ENCODE measurements at regions not wholly inside any gene's neighbourhood (a gene's known extent, or its start where the extent isn't known, plus 50 kb on each side); places are given as distances from the start of the nearest gene placed in this dataset.

DNA sequence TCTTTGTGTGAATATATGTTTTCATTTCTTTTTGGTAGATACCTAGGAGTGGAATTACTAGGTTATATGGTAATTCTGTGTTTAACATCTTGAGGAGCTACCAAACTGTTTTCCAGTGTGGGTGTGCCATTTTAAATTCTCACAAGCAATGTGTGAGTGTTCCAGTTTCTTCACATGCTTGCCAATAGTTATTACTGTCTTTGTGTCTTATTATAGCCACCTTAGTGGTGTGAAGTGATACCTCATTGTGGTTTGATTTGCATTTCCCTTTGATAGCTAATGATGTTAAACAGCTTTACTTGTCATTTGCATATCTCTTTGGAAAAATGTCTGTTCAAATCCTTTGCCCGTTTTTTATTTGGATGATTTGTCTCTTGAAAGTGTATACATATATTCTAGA is 513.0 kb downstream of the TMEM38B start:
- no peaks in the 10 kb centered on the region for H3K9me3 ChIP-seq
- WGBS, 2 donors: 24 to 28% methylated on average over 1 of the region's 1 CpG
- intact Hi-C loops (cut with DNase I): no loop called here

DNA sequence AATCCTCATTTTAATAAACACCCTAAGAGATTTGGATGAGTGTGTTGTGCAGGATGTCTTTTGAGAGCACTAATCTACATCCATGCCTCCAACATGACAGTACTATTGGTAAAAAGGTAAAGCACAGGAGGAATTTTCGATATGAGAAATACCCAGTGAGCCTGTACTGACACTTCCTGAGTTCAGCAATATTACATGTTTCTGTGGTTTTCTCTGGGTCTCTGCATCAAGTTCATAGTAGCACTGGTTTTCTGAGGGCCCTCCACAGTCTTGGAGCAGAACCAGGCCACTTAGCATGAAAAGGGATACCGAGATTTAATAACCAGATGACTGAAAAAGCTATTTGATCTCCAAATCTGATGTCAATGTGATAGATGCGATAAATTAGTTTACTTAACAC is 524.1 kb downstream of the TMEM38B start:
- H3K36me3 ChIP-seq (replicated peaks in 1 of 2; ENCODE audit: insufficient read depth in 1 of 2, low read depth in 2 of 2): no peaks in the 10 kb centered on the region
- no peaks in the 10 kb centered on the region for H3K9me3 ChIP-seq
- H3K27me3 ChIP-seq: no peaks in the 10 kb centered on the region
- intact Hi-C loops (cut with DNase I): no loop called here
- DNase-seq (no peak), ATAC-seq (no peak)
- H3K4me1 ChIP-seq: no peaks in the 10 kb centered on the region
- 48 to 60% methylated on average over 3 of the region's 3 CpGs for WGBS, 2 donors
- no peak overlapping the region for H3K27ac ChIP-seq
- TF ChIP-seq, protein P1, sequence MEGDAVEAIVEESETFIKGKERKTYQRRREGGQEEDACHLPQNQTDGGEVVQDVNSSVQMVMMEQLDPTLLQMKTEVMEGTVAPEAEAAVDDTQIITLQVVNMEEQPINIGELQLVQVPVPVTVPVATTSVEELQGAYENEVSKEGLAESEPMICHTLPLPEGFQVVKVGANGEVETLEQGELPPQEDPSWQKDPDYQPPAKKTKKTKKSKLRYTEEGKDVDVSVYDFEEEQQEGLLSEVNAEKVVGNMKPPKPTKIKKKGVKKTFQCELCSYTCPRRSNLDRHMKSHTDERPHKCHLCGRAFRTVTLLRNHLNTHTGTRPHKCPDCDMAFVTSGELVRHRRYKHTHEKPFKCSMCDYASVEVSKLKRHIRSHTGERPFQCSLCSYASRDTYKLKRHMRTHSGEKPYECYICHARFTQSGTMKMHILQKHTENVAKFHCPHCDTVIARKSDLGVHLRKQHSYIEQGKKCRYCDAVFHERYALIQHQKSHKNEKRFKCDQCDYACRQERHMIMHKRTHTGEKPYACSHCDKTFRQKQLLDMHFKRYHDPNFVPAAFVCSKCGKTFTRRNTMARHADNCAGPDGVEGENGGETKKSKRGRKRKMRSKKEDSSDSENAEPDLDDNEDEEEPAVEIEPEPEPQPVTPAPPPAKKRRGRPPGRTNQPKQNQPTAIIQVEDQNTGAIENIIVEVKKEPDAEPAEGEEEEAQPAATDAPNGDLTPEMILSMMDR (IDR thresholded peaks at IDR 0.05): no peak
- TF ChIP-seq POLR2A (IDR thresholded peaks at IDR 0.05): no peak
- H3K4me3 ChIP-seq: no peak overlapping the region

More for the DNA sequence above, 513.0 kb downstream of the TMEM38B start:
- Histone ChIP-seq H3K36me3 (replicated peaks in 1 of 2; ENCODE audit: insufficient read depth in 1 of 2, low read depth in 2 of 2) (no peaks in the 10 kb centered on the region), H3K4me1 (no peaks in the 10 kb centered on the region), H3K27me3 (no peaks in the 10 kb centered on the region), H3K27ac (no peak overlapping the region), H3K4me3 (no peak overlapping the region)
- no peak for TF ChIP-seq POLR2A (IDR thresholded peaks at IDR 0.05)
- TF ChIP-seq, protein P1 (IDR thresholded peaks at IDR 0.05): no peak
- ATAC-seq (no peak), DNase-seq (no peak)

DNA sequence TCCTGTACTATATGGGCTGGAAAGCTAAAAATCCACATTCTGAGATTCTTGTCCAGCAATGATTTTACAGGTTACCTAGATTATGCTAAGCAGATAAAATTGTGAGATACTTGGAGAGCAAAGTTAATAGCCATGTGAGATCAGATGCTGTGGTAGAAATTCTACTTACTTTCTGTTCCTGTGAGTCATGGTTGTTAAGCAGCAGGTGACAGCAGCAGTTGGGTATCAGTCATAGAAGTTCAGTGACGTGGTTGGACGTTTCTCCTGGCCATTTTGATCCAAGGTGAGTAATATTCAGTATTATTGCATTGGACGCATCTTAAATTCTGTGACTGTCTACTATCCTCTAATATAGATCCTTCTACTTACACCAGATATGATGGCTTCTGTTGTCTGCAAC is 524.5 kb downstream of the TMEM38B start:
- H3K36me3 ChIP-seq (replicated peaks in 1 of 2; ENCODE audit: insufficient read depth in 1 of 2, low read depth in 2 of 2): no peaks in the 10 kb centered on the region
- H3K27me3 ChIP-seq: no peaks in the 10 kb centered on the region
- no peak overlapping the region for H3K4me3 ChIP-seq
- no peaks in the 10 kb centered on the region for H3K4me1 ChIP-seq
- 51 to 59% methylated on average over 3 of the region's 3 CpGs for WGBS, 2 donors
- DNase-seq (no peak), ATAC-seq (no peak)
- TF ChIP-seq POLR2A (IDR thresholded peaks at IDR 0.05): no peak
- TF ChIP-seq, protein P1 (IDR thresholded peaks at IDR 0.05): no peak
- no peak overlapping the region for H3K27ac ChIP-seq
- intact Hi-C loops (cut with DNase I): no loop called here
- H3K9me3 ChIP-seq: no peaks in the 10 kb centered on the region

DNA sequence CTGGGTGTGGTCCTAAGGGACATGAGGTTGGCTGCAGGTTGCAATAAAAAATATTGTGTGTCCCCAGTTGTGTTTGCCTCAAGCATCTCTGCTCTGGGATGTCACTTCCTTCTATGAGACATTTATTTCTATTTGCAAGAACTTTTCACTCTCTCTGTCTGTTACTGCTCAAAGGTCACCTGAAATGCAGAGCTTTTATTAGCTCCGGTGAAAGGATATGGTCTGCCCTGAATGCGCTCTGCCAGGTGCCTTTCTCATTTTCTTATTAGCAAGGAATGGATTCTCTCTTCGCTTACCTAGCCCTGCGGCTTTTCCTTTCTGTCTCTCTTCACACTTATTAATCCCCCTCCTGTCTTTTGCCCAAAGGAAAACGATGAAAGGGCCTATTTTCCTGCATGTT is 526.1 kb downstream of the TMEM38B start:
- no peak overlapping the region for H3K27ac ChIP-seq
- H3K36me3 ChIP-seq (replicated peaks in 1 of 2; ENCODE audit: insufficient read depth in 1 of 2, low read depth in 2 of 2): no peaks in the 10 kb centered on the region
- WGBS, 2 donors: 71 to 73% methylated on average over 5 of the region's 5 CpGs
- H3K4me1 ChIP-seq: no peaks in the 10 kb centered on the region
- DNase-seq: no peak
- no peak overlapping the region for H3K4me3 ChIP-seq
- H3K27me3 ChIP-seq: no peaks in the 10 kb centered on the region
- no peak for TF ChIP-seq POLR2A (IDR thresholded peaks at IDR 0.05)
- TF ChIP-seq, protein P1 (IDR thresholded peaks at IDR 0.05): no peak
- intact Hi-C loops (cut with DNase I): no loop called here
- no peaks in the 10 kb centered on the region for H3K9me3 ChIP-seq
- ATAC-seq: no peak

DNA sequence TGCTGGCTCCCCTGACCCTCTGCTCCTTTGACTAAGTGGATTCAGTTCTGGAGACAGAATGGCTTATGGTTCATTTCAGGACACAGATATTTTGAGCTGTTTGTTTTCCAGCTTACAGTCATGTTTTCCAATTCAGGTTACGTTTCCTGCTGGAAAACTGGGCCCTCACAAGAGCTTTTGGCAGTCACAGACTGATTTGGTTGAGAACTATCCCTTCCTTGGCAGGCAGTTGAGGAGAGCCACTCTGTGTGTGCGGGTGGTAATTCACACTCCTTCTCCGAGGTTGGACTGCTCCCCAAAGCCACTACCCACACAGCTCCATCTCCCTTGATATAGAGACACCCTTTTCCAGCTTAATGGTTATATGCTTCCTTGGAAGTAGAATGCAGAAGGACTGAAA is 534.5 kb downstream of the TMEM38B start:
- intact Hi-C loops (cut with DNase I): no loop called here
- TF ChIP-seq, protein P1 (IDR thresholded peaks at IDR 0.05): no peak
- TF ChIP-seq POLR2A (IDR thresholded peaks at IDR 0.05): no peak
- H3K4me3 ChIP-seq: no peak overlapping the region
- WGBS, 2 donors: 35 to 37% methylated on average over 3 of the region's 3 CpGs
- DNase-seq (no peak), ATAC-seq (no peak)
- H3K9me3 ChIP-seq: no peaks in the 10 kb centered on the region
- no peaks in the 10 kb centered on the region for H3K27me3 ChIP-seq
- no peaks in the 10 kb centered on the region for H3K4me1 ChIP-seq
- H3K27ac ChIP-seq: no peak overlapping the region
- H3K36me3 ChIP-seq (replicated peaks in 1 of 2; ENCODE audit: insufficient read depth in 1 of 2, low read depth in 2 of 2): no peaks in the 10 kb centered on the region
